MM.1S (cell line): ENCODE measurements at regions not wholly inside any gene's neighbourhood (a gene's known extent, or its start where the extent isn't known, plus 50 kb on each side); places are given as distances from the start of the nearest gene placed in this dataset.

Experiments used
- DNase-seq: peaks from one replicate; pipeline ENCODE4 v3.0.0-alpha.2; 2015
- H2AFZ ChIP-seq: fragments of 300-600 bp; sonication (generic); 2 replicates; pipeline ENCODE4 v1.6.0; 2016; ENCODE audit warnings: antibody characterized with exemption, low read length
- H3F3A ChIP-seq: fragments of 300-600 bp; sonication (generic); 2 replicates; pipeline ENCODE4 v1.6.1; 2016; ENCODE audit warnings: mild to moderate bottlenecking, antibody characterized with exemption, low read length, moderate library complexity, mixed read lengths; ENCODE audit not compliant: insufficient read depth
- H3K27ac ChIP-seq: fragments of 300-600 bp; sonication (generic); 2 replicates; pipeline ENCODE4 v1.5.1; 2016; ENCODE audit warnings: mild to moderate bottlenecking, low read length
- H3K27me3 ChIP-seq: fragments of 300-600 bp; sonication (generic); replicated peaks from 2 replicates; pipeline ENCODE4 v1.6.0; 2016; ENCODE audit warnings: low read length; ENCODE audit not compliant: insufficient read depth
- H3K36me3 ChIP-seq: fragments of 300-600 bp; sonication (generic); replicated peaks from 2 replicates; pipeline ENCODE4 v1.6.1; 2016; ENCODE audit warnings: mild to moderate bottlenecking, low read length, mixed read lengths; ENCODE audit not compliant: insufficient read depth
- H3K4me1 ChIP-seq: fragments of 300-600 bp; sonication (generic); 2 replicates; pipeline ENCODE4 v1.6.1; 2016; ENCODE audit warnings: low read length, mixed read lengths
- H3K4me2 ChIP-seq: fragments of 300-600 bp; sonication (generic); 2 replicates; pipeline ENCODE4 v1.6.0; 2016; ENCODE audit warnings: low read depth, low read length
- H3K4me3 ChIP-seq: fragments of 300-600 bp; sonication (generic); 2 replicates; pipeline ENCODE4 v1.5.1; 2016; ENCODE audit warnings: low read length, mixed read lengths
- H3K79me2 ChIP-seq: fragments of 300-600 bp; sonication (generic); 2 replicates; pipeline ENCODE4 v1.6.1; 2016; ENCODE audit warnings: mixed run types, low read length, mixed read lengths
- H3K9ac ChIP-seq: fragments of 300-600 bp; sonication (generic); 2 replicates; pipeline ENCODE4 v1.6.1; 2016; ENCODE audit warnings: low read length, mixed read lengths
- H3K9me2 ChIP-seq: fragments of 300-600 bp; sonication (generic); replicated peaks from 2 replicates; pipeline ENCODE4 v1.6.1; 2016; ENCODE audit warnings: mild to moderate bottlenecking, low read length, mixed read lengths; ENCODE audit not compliant: insufficient read depth
- H3K9me3 ChIP-seq: fragments of 300-600 bp; sonication (generic); replicated peaks from 2 replicates; pipeline ENCODE4 v1.6.1; 2016; ENCODE audit warnings: mild to moderate bottlenecking, low read length, mixed read lengths; ENCODE audit not compliant: insufficient read depth
- H4K20me1 ChIP-seq: fragments of 300-600 bp; sonication (generic); 2 replicates; pipeline ENCODE4 v1.6.1; 2016; ENCODE audit warnings: mild to moderate bottlenecking, low read length, moderate library complexity, mixed read lengths; ENCODE audit not compliant: insufficient read depth
- EZH2 ChIP-seq: fragments of 300-600 bp; sonication (generic); optimal IDR thresholded peaks from 2 replicates; pipeline ENCODE3; 2017; ENCODE audit warnings: low read depth, mild to moderate bottlenecking, antibody characterized with exemption, low read length, mixed read lengths
- EZH2phosphoT487 ChIP-seq: fragments of 300-600 bp; sonication (generic); IDR thresholded peaks from 2 replicates; pipeline ENCODE4 v1.6.1; 2018; ENCODE audit warnings: antibody characterized with exemption, low read length
- TF ChIP-seq, protein P1 (sequence below): fragments of 300-600 bp; sonication (generic); IDR thresholded peaks from 2 replicates; pipeline ENCODE4 v1.5.1; 2016; ENCODE audit warnings: antibody characterized with exemption, low read length, mixed read lengths

DNA sequence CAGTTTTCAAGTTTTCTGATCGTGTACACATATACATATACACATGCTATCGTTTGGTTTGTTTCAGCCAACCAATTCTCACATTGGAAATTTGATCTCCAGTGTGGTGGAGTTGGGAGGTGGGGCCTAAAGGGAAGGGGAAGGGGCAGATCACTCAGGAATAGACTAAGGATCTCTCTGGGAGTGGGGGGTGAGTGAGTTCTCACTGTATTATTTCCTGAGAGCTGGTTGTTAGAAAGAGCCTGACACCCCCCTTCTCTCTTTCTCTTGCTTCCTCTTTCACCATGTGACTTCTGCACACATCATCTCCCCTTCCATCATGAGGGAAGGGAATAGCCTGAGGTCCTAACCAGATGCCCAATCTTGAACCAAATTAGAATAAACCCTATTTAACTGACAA, 551.7 kb downstream of the MAT2B start:
- H3K4me2 ChIP-seq = no peak overlapping the region
- no peaks in the 10 kb centered on the region for H4K20me1 ChIP-seq
- no peaks in the 10 kb centered on the region for H3K4me1 ChIP-seq
- H2AFZ ChIP-seq = no peak overlapping the region
- no peaks in the 10 kb centered on the region for H3K36me3 ChIP-seq
- no peak overlapping the region for H3K27ac ChIP-seq
- no peak for DNase-seq
- H3K4me3 ChIP-seq = no peak overlapping the region
- H3K27me3 ChIP-seq = no peaks in the 10 kb centered on the region
- no peak overlapping the region for H3K9ac ChIP-seq
- no peaks in the 10 kb centered on the region for H3K9me3 ChIP-seq
- TF ChIP-seq EZH2phosphoT487 (no peak), EZH2 (no peak)
- TF ChIP-seq, protein P1, sequence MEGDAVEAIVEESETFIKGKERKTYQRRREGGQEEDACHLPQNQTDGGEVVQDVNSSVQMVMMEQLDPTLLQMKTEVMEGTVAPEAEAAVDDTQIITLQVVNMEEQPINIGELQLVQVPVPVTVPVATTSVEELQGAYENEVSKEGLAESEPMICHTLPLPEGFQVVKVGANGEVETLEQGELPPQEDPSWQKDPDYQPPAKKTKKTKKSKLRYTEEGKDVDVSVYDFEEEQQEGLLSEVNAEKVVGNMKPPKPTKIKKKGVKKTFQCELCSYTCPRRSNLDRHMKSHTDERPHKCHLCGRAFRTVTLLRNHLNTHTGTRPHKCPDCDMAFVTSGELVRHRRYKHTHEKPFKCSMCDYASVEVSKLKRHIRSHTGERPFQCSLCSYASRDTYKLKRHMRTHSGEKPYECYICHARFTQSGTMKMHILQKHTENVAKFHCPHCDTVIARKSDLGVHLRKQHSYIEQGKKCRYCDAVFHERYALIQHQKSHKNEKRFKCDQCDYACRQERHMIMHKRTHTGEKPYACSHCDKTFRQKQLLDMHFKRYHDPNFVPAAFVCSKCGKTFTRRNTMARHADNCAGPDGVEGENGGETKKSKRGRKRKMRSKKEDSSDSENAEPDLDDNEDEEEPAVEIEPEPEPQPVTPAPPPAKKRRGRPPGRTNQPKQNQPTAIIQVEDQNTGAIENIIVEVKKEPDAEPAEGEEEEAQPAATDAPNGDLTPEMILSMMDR = no peak
- H3K79me2 ChIP-seq = no peaks in the 10 kb centered on the region
- H3F3A ChIP-seq = no peaks in the 10 kb centered on the region
- H3K9me2 ChIP-seq = no peaks in the 10 kb centered on the region

DNA sequence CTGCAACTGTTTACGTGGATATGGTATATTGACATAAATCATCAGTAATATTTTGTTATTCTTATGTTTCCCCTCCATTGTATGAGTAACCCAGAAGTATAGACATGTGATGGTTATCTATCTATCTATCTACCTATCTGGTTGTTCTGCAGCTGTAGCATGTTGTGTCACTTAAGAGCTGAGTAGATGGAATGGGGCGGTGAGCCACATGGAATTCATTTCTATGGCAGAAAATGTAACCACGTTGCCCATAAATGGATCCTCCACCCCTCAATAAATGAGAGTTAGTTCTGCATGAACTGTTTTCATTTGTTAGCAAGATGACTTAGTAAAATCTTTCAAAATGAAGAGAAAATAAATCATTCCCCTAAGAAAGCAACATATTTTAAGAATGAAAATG, 553.2 kb downstream of the MAT2B start:
- H3K36me3 ChIP-seq = no peaks in the 10 kb centered on the region
- DNase-seq = no peak

DNA sequence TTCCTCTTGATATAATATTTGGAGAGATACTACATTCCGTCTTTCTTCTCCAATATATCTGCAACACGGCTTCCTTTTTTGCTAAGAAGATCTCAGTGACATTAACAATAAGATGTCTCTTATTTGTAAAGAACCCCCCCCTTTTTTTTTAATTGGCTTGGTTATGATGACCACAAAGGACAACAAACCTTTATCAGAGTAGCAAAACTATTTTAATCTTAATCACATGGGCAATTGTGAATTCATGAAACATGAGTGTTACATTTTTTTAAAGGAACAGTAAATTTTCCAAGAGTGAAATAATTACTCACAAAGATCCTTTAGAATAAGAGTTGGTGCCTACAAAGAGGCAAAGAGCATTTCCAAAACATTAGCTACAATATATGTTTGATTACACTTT, 554.1 kb downstream of the MAT2B start:
- no peaks in the 10 kb centered on the region for H3K79me2 ChIP-seq
- no peaks in the 10 kb centered on the region for H3K36me3 ChIP-seq
- TF ChIP-seq EZH2 (no peak), EZH2phosphoT487 (no peak)
- TF ChIP-seq, protein P1 = no peak
- H3K9ac ChIP-seq = no peak overlapping the region
- no peaks in the 10 kb centered on the region for H4K20me1 ChIP-seq
- no peak overlapping the region for H3K27ac ChIP-seq
- no peaks in the 10 kb centered on the region for H3K27me3 ChIP-seq
- no peak overlapping the region for H3K4me3 ChIP-seq
- no peak for DNase-seq
- no peak overlapping the region for H2AFZ ChIP-seq
- H3K9me2 ChIP-seq = no peaks in the 10 kb centered on the region
- H3F3A ChIP-seq = no peaks in the 10 kb centered on the region
- no peak overlapping the region for H3K4me2 ChIP-seq
- no peaks in the 10 kb centered on the region for H3K4me1 ChIP-seq
- no peaks in the 10 kb centered on the region for H3K9me3 ChIP-seq

More for the DNA sequence above, 553.2 kb downstream of the MAT2B start:
- no peak overlapping the region for H3K4me3 ChIP-seq
- no peak overlapping the region for H2AFZ ChIP-seq
- H3K79me2 ChIP-seq = no peaks in the 10 kb centered on the region
- TF ChIP-seq EZH2 (no peak), EZH2phosphoT487 (no peak)
- TF ChIP-seq, protein P1 = no peak
- no peaks in the 10 kb centered on the region for H3K9me3 ChIP-seq
- H3K27me3 ChIP-seq = no peaks in the 10 kb centered on the region
- no peaks in the 10 kb centered on the region for H3K4me1 ChIP-seq
- no peaks in the 10 kb centered on the region for H3F3A ChIP-seq
- no peaks in the 10 kb centered on the region for H3K9me2 ChIP-seq
- H3K27ac ChIP-seq = no peak overlapping the region
- H3K4me2 ChIP-seq = no peak overlapping the region
- H4K20me1 ChIP-seq = no peaks in the 10 kb centered on the region
- H3K9ac ChIP-seq = no peak overlapping the region
